ENCODE measurements at regions not wholly inside any gene's neighbourhood (a gene's known extent, or its start where the extent isn't known, plus 50 kb on each side); places are given as distances from the start of the nearest gene placed in this dataset.

GRCh38 chr22:22148905-22149304 is 95.7 kb upstream of the VPREB1 start:
- no peak for DNase-seq (ENCODE audit: low spot score)

- DNase-seq (ENCODE audit: low spot score) = no peak
These were observed 99.7 kb upstream of the VPREB1 start for GRCh38 chr22:22144858-22145257.

DNA sequence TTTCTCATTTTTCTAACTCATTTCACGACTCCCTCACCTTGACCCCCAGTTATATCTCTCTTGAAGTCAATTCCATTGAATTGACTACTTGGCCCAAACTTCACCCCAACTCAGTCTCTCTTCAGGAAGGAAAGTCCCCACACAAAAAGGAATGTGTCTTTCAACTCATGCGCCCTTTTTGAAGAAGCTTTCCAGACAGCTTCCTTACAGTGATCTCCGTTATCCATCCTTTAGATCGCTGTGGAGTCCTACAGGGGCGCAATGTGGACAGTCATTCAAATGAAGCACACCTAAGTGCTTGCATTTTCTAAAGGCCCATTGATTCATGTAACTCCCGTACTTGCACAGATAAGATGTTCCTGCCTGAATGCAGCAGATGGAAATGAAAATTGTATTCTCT is 101.1 kb upstream of the VPREB1 start:
- DNase-seq (ENCODE audit: low spot score) = no peak

GRCh38 chr22:22142661-22143060 is 101.9 kb upstream of the VPREB1 start:
- DNase-seq (ENCODE audit: low spot score) = no peak

- DNase-seq (ENCODE audit: low spot score) = no peak
These were observed 102.6 kb upstream of the VPREB1 start for GRCh38 chr22:22141771-22142591.

DNA sequence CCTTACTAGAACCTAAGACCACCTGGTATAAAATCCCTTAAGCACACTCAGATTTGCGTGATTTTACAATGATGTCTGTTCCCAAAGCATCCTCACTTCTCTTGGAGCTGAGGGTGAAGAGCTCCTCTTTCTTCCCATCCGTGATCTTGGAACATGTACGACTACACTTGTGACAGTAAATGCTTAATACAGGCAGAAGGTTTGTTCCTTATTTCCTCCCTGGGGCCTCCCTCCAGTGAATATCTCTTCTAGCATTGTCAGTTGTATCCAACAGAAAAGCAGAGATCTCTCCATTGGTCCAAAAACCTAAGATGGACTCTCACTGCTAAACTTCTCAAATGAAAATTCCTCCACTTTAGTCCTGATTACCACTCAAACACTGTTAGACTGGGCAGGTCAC is 103.6 kb upstream of the VPREB1 start:
- DNase-seq (ENCODE audit: low spot score) = no peak

- no peak for DNase-seq (ENCODE audit: low spot score)
These were observed 105.2 kb upstream of the VPREB1 start for GRCh38 chr22:22139364-22139763.

- DNase-seq (ENCODE audit: low spot score) = no peak
These were observed 105.7 kb upstream of the VPREB1 start for GRCh38 chr22:22138915-22139314.

DNA sequence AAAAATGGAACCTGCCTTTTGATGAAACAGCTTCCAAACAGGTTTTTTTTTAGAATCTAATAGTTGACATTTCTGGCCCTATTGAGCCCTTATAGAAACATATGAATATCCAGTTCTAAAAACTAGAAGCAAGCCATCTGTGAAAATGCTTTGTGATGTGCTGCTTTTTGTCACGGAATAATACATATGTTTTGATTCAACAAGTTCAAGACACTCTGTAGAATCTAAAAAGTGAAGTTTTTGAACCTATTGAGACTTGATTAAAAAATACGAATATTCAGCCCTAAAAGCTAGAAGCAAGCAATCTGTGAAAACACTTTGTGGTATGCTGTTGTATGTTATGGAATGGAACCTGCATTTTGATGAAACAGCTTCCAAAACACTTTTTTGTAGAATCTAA is 106.7 kb upstream of the VPREB1 start:
- DNase-seq (ENCODE audit: low spot score) = no peak

- no peak for DNase-seq (ENCODE audit: low spot score)
These were observed 110.7 kb upstream of the VPREB1 start for GRCh38 chr22:22133910-22134309.

DNA sequence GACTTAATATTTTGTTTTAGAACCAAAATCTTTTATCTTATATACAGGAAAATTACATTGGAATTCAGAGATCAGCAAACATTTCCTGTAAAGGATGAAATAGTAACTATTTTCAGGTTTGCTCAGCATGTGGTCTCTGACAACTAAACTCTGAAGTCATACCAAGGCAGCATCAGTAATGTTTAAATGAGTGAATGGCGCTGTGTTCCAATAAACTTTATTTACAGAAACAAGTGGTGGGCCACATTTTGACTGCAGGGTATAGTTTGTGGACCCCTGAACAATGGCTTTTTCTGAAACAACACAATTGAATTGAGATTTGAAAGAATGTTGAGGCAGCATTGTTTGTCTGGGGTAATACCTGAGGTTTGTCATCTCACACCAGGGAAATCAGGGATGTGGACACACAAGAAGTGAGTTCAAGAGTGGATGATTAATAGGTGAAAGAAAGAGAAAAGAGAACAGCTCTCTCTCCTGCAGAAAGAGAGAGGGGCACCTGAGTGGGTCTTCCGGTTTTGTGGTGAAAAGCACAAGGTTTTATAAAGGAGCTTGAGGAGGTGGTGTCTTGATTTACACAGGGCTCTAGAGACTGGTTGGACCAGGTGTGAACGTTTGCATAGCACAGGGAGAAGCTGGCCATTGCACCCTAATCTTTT is 113.5 kb upstream of the VPREB1 start:
- no peak for DNase-seq (ENCODE audit: low spot score)

GRCh38 chr22:22129387-22129786 is 115.2 kb upstream of the VPREB1 start:
- DNase-seq (ENCODE audit: low spot score) = no peak

- no peak for DNase-seq (ENCODE audit: low spot score)
These were observed 116.1 kb upstream of the VPREB1 start for GRCh38 chr22:22128440-22128839.

DNA sequence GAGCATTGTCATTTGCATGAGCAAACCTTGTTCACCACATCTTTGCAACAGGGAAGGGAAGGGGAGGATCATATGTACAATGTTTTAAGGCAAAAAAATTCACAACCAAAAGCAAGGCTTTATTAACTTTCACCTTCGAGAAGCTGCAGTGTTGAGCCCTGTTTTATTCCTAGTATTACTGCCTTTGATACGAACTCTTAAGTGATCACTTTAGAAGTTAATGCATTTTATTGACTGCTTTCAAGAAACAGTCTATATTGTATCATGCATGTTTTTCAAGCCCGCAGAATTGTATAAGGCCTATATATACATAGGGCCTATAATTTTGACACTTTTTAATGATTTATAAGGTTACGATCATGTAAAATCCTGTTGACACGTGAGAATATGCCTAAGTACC is 117.5 kb upstream of the VPREB1 start:
- no peak for DNase-seq (ENCODE audit: low spot score)

DNA sequence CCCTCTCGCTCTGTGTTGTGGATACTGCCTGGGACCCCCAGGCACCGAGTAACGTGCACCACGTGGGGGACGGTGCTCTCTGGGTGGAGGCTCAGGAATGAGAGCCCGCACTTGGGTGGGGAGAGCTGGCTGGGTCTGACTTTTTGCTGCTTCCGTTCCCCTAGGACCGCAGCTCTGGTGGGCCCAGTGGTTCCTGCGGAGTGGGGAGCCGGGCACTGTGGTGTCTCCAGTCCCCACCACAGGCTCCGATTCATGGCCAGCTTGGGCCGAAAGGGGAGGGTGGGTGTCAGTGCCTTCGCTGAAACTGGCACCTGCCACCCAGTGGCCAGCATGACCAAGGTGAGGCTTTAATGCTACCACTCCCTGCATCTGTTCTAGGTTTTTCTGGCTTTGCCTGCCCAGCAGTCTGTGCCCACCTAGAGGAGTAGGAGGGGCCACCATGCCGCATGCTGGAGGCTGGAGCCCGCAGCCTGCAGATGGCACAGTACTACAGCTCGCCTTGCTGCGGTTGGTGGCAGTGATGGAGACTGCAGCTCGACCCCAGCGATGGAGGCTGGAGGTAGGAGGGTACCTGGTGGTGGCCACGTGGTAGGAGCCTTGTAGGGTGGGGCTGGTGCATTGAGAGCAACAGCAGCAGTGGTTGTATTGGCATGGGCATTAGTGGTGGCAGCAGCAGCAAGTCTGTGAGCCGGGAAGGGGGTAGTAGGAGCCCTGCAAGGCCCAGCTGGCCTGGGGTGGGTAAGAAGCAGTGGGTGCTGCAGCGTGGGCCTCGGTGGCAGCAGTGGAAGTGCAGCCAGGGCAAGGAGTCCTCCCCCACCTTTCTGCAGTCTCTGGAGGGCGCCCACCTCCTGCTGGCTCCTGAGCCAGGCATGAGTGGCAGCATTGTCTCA is 118.8 kb upstream of the VPREB1 start:
- no peak for DNase-seq (ENCODE audit: low spot score)

GRCh38 chr22:22125028-22125578 is 119.5 kb upstream of the VPREB1 start:
- DNase-seq (ENCODE audit: low spot score) = no peak

- no peak for DNase-seq (ENCODE audit: low spot score)
These were observed 120.2 kb upstream of the VPREB1 start for GRCh38 chr22:22124374-22124773.

DNA sequence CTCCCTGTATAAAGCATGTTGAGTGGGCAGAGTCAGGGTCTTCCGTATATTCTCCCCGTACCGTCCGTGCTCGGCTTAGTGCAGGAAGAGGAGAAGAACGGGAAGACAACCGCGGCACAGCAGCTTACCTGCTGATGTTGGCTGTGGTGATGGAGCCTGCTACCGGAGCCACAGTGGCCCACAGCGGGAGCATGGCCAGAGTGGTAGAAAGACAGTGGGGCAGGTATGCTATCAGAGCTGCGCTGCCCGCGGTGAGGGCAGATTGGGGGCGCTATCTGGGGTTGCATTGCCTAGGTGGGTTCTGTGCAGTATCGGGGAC is 120.7 kb upstream of the VPREB1 start:
- DNase-seq (ENCODE audit: low spot score) = no peak

DNA sequence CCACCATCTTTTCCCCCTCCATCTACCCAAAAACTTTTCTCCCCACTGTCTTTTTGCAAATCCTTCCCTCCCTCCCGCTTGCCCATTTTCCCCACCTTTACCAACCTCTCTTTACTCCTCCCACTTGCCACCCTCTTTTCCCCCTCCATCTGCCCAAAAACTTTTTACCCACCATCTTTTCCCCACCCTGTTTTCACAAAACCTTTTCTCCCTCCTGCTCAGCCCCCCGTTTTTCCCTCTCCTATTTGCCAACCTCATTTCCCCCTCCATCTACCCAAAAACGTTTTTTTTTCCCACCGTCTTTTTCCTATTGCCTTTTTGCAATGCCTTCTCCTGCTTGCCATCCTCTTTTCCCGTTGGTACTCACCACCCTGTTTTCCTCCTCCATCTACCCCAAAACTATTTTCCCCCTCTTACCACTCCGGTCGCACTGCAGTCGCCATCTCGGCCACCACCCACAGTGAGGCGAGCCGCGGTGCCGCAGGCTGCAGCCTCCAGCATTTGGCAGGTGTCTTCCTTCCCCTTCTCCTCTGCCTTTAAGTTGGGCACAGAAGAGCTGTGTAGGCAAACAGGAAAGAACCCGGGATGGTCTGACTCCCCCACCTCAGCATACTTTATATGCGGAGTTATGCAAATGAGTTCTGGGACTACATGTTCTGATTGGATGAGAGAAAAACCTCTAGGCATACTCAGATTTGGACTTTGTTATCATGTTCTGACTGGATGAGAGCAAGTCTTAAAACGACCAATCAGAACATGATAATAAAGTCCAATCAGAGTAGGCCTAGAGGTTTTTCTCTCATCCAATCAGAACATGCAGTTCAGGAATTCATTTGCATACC is 121.2 kb upstream of the VPREB1 start:
- no peak for DNase-seq (ENCODE audit: low spot score)

GRCh38 chr22:22122348-22123117 is 122.1 kb upstream of the VPREB1 start:
- DNase-seq (ENCODE audit: low spot score) = no peak

DNA sequence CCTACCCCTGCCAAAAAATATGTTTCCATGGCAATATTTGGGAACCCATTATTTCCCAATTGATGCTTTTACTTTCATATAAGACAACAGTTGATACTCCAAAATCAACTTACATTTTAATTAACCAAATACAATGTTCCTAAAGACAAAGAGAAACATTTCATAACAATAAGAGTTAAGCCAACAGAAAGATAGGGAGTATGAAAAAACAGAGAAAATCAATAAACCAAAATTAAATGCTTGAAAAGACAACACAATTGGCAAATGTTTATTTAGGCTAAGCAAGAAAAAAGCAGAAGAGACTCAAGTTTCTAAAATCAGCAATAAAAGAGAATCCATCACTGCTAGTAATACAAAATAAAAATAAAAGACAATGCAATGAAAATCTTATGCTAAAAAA is 123.1 kb upstream of the VPREB1 start:
- no peak for DNase-seq (ENCODE audit: low spot score)
